HCT116 (cell line): ENCODE measurements at regions not wholly inside any gene's neighbourhood (a gene's known extent, or its start where the extent isn't known, plus 50 kb on each side); places are given as distances from the start of the nearest gene placed in this dataset.

Experiments used
- ATAC-seq: fragments of 200-7000 bp; cut with Tn5 transposase; 2 replicates; pipeline ENCODE4 v1.9.1; 2020; ENCODE audit warnings: mild to moderate bottlenecking, moderate library complexity
- BruUV-seq: library from RNA; stranded (reverse); fragments of 400-500 nt; replicated peaks from 2 replicates; lab custom pipeline; 2021; lab: Mats Ljungman, UMichigan
- CTCF ChIA-PET: fragments of 300-600 bp; sonication (Branson Sonifier 250); formaldehyde crosslinking; loops from one replicate; lab custom pipeline; 2021; ENCODE audit warnings: antibody characterized with exemption; lab: Charles Lee
- POLR2A ChIA-PET: fragments of 300-600, 350-600 bp; sonication (Branson Sonifier 250); formaldehyde crosslinking; loops from one replicate; lab custom pipeline; 2021; ENCODE audit warnings: antibody characterized with exemption; lab: Charles Lee
- RAD21 ChIA-PET, 2 experiments: fragments of 300-600 bp; sonication (Branson Sonifier 250); formaldehyde crosslinking; loops; one replicate each; lab custom pipeline; 2023; ENCODE audit warnings: low total read pairs in 2 of 2; ENCODE audit not compliant: uncharacterized antibody in 2 of 2, unreplicated experiment in 2 of 2, low non-redundant PET in 1 of 2; lab: Charles Lee
- DNase-seq: peaks from one replicate; pipeline ENCODE4 v3.0.0-alpha.2; 2010; ENCODE audit warnings: low read depth, low spot score
- H2AFZ ChIP-seq: fragments of 200-600 bp; shearing (Covaris generic), sonication (generic); 2 replicates; pipeline ENCODE4 v1.6.1; 2017; ENCODE audit warnings: low read depth, mixed run types, mixed read lengths, antibody characterized with exemption, low read length; ENCODE audit not compliant: poor library complexity, severe bottlenecking
- H3K27ac ChIP-seq: 2 replicates; pipeline ENCODE4 v1.5.1; 2012; ENCODE audit warnings: low read depth, low read length
- H3K27me3 ChIP-seq: fragments of 200-600 bp; sonication (generic); 2 replicates; pipeline ENCODE4 v1.6.1; 2016; ENCODE audit warnings: mixed run types, low read length, mixed read lengths; ENCODE audit not compliant: insufficient read depth
- H3K36me3 ChIP-seq, 2 experiments: fragments of 200-500 bp in 1 of 2; fragments of 200-600 bp in 1 of 2; sonication (Bioruptor generic) in 1 of 2; sonication (generic) in 1 of 2; 2 replicates each; pipeline versions ENCODE4 v1.5.1 to v1.6.1; 2014 to 2016; ENCODE audit warnings: low read length in 2 of 2, inconsistent platforms in 1 of 2, mixed read lengths in 1 of 2, mixed run types in 1 of 2; ENCODE audit not compliant: insufficient read depth in 2 of 2, control insufficient read depth in 1 of 2
- H3K4me1 ChIP-seq, 2 experiments: fragments of 200-600 bp in 1 of 2; sonication (generic) in 1 of 2; 2 replicates each; pipeline versions ENCODE4 v1.5.1 to v1.6.1; 2012 to 2017; ENCODE audit warnings: low read length in 2 of 2, inconsistent platforms in 1 of 2, mild to moderate bottlenecking in 1 of 2, mixed read lengths in 1 of 2, mixed run types in 1 of 2, moderate library complexity in 1 of 2; ENCODE audit not compliant: insufficient read depth in 2 of 2, control insufficient read depth in 1 of 2
- H3K4me2 ChIP-seq: fragments of 200-600 bp; sonication (generic); 2 replicates; pipeline ENCODE4 v1.6.1; 2017; ENCODE audit warnings: mixed run types, low read length, mixed read lengths
- H3K4me3 ChIP-seq, 2 experiments: fragments of 200-600 bp in 1 of 2; sonication (generic) in 1 of 2; replicated peaks in 1 of 2; 2 replicates each; pipeline ENCODE4 v1.5.1; 2011 to 2016; ENCODE audit warnings: low read length in 2 of 2, control low read depth in 1 of 2, low read depth in 1 of 2, mild to moderate bottlenecking in 1 of 2, mixed read lengths in 1 of 2, mixed run types in 1 of 2
- H3K79me2 ChIP-seq: fragments of 200-600 bp; sonication (generic); 2 replicates; pipeline ENCODE4 v1.6.1; 2017; ENCODE audit warnings: mild to moderate bottlenecking, mixed run types, low read length, moderate library complexity, mixed read lengths; ENCODE audit not compliant: insufficient read depth
- H3K9ac ChIP-seq: fragments of 200-600 bp; sonication (generic); 2 replicates; pipeline ENCODE4 v1.6.1; 2016; ENCODE audit warnings: low read length, mixed read lengths
- H3K9me2 ChIP-seq: fragments of 200-600 bp; sonication (generic), shearing (Covaris generic); 2 replicates; pipeline ENCODE4 v1.6.1; 2017; ENCODE audit warnings: mixed run types, mild to moderate bottlenecking, moderate library complexity; ENCODE audit not compliant: insufficient read depth
- H3K9me3 ChIP-seq, 2 experiments: fragments of 200-500 bp in 1 of 2; fragments of 200-600 bp in 1 of 2; sonication (Bioruptor generic) in 1 of 2; sonication (generic) in 1 of 2; 2 replicates each; pipeline ENCODE4 v1.6.1; 2014 to 2017; ENCODE audit warnings: low read length in 2 of 2, mixed read lengths in 2 of 2, inconsistent platforms in 1 of 2, low read depth in 1 of 2, mild to moderate bottlenecking in 1 of 2, mixed run types in 1 of 2, moderate library complexity in 1 of 2; ENCODE audit not compliant: control insufficient read depth in 1 of 2, insufficient read depth in 1 of 2
- H4K20me1 ChIP-seq: fragments of 200-600 bp; sonication (generic), shearing (Covaris generic); 2 replicates; pipeline ENCODE4 v1.6.1; 2017; ENCODE audit warnings: mixed run types, mild to moderate bottlenecking, moderate library complexity; ENCODE audit not compliant: insufficient read depth
- CBX3 ChIP-seq: IDR thresholded peaks from 2 replicates; pipeline ENCODE4 v1.6.1; 2012; ENCODE audit warnings: low read depth
- CEBPB ChIP-seq: IDR thresholded peaks from 2 replicates; pipeline ENCODE4 v1.6.1; 2012; ENCODE audit warnings: low read depth
- EGR1 ChIP-seq: IDR thresholded peaks from 2 replicates; pipeline ENCODE4 v1.6.1; 2012; ENCODE audit warnings: low read depth
- EZH2 ChIP-seq: fragments of 200-600 bp; sonication (generic); IDR thresholded peaks from 2 replicates; pipeline ENCODE4 v1.6.1; 2017; ENCODE audit warnings: antibody characterized with exemption, mixed run types
- FOSL1 ChIP-seq: IDR thresholded peaks from 2 replicates; pipeline ENCODE4 v1.6.1; 2012; ENCODE audit warnings: low read depth
- POLR2A ChIP-seq: IDR thresholded peaks from 2 replicates; pipeline ENCODE4 v1.7.0; 2011; ENCODE audit warnings: borderline replicate concordance; ENCODE audit not compliant: insufficient read depth, insufficient read length; ENCODE audit errors: extremely low read depth
- POLR2AphosphoS5 ChIP-seq: IDR thresholded peaks from 2 replicates; pipeline ENCODE4 v1.6.1; 2011; ENCODE audit warnings: mild to moderate bottlenecking, low read depth, low read length, moderate library complexity
- TCF7L2 ChIP-seq: IDR thresholded peaks from 2 replicates; pipeline ENCODE4 v1.7.0; 2011; ENCODE audit warnings: borderline replicate concordance, inconsistent platforms; ENCODE audit not compliant: insufficient read depth, insufficient read length; ENCODE audit errors: extremely low read depth
- intact Hi-C: fragments of 100-400 bp; cut with micrococcal nuclease; formaldehyde crosslinking; loops from 2 replicates; pipeline ENCODE4 v1.10.0; 2022
- TF ChIP-seq, protein P1 (sequence below): IDR thresholded peaks from 2 replicates; pipeline ENCODE4 v1.6.1; 2012
- TF ChIP-seq, protein P2 (sequence below), 3 experiments: fragments of 200-600 bp in 1 of 3; sonication (generic) in 1 of 3; IDR thresholded peaks in 2 of 3; conservative IDR thresholded peaks in 1 of 3; 2 replicates each; pipeline ENCODE4 v1.5.1; 2012 to 2017; ENCODE audit warnings: low read depth in 2 of 3, low read length in 2 of 3, antibody characterized with exemption in 1 of 3, borderline replicate concordance in 1 of 3, control low read depth in 1 of 3, mild to moderate bottlenecking in 1 of 3, mixed read lengths in 1 of 3, mixed run types in 1 of 3, moderate library complexity in 1 of 3; ENCODE audit not compliant: insufficient read depth in 1 of 3
- TF ChIP-seq, protein P3 (sequence below): IDR thresholded peaks from 2 replicates; pipeline ENCODE4 v1.6.1; 2012; ENCODE audit warnings: low read depth
- TF ChIP-seq, protein P4 (sequence below): IDR thresholded peaks from 2 replicates; pipeline ENCODE4 v1.6.1; 2011; ENCODE audit warnings: mild to moderate bottlenecking, low read length, moderate library complexity; ENCODE audit not compliant: insufficient replicate concordance; ENCODE audit errors: extremely low read depth

DNA sequence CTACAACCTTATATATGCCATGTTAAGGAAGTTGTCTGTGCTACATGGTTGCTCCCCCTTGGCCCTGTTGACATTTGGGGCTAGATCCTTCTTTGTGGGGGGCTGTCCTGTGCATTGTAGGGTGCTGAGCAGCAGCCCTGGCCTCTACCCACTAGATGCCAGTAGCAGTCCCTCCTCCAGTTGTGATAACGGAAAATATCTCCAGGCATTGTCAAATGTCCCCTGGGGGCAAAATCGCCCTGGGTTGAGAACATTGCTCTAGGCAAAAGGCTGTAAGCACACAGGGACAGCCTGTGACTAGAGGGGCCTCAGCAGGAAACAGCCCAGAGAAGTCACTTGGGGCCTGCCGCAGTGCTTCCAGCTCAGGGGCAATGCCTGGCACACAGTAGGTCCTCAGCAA lies 1100.3 kb downstream of the BCL11B start:
- intact Hi-C loops: no loop called here
- Histone ChIP-seq H3K36me3 (no peaks in the 10 kb centered on the region), H3K27me3 (no peaks in the 10 kb centered on the region), H3K27ac (no peak overlapping the region), H3K9me3 (no peaks in the 10 kb centered on the region; a peak in 1 of 4 replicates), H2AFZ (no peak overlapping the region), H3K4me2 (no peak overlapping the region), H4K20me1 (no peaks in the 10 kb centered on the region), H3K79me2 (no peaks in the 10 kb centered on the region), H3K9me2 (no peaks in the 10 kb centered on the region), H3K4me3 (no peak overlapping the region), H3K9ac (no peak overlapping the region), H3K4me1 (no peaks in the 10 kb centered on the region)
- ATAC-seq: no peak
- POLR2A ChIA-PET: no interaction called here
- RAD21 ChIA-PET: no interaction called here
- no peak for TF ChIP-seq CBX3
- TF ChIP-seq TCF7L2: no peak
- TF ChIP-seq POLR2AphosphoS5: no peak
- no peak for DNase-seq
- CTCF ChIA-PET: no interaction called here
- no TSS peak for BruUV-seq

DNA sequence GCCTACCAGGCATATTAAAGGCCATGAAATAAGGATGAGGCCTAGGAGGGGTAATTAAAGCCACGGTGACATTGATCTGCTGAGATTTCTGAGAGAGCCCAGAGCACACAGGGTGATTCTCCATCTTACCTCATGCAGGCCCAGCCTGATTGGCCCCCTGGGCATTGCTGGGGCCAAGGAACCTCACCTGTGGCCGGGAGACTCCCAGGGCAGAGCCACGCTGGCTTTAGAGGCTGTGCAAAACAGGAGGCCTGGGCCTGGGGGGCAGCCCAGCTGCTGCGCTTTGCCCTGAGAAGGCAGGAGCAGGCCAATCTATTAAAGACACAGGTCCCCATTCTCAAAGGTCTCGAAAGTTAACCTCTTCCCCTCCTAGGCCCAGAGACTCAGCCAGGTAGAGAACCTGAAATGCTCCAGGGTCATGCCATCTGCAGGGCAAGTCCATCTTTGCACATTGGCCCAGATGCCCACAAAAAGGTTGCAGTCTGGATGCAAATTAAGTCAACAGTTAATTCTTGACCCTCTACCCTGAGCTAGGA lies 1099.7 kb downstream of the BCL11B start:
- ChIA-PET RAD21 (no interaction called here), CTCF (no interaction called here), POLR2A (no interaction called here)
- H3K9me3 ChIP-seq: no peaks in the 10 kb centered on the region; a peak in 1 of 4 replicates
- H3K36me3 ChIP-seq: no peaks in the 10 kb centered on the region
- BruUV-seq: no TSS peak
- intact Hi-C loops: no loop called here
- no peaks in the 10 kb centered on the region for H3K79me2 ChIP-seq
- H3K4me3 ChIP-seq: no peak overlapping the region
- ATAC-seq (no peak), DNase-seq (no peak)
- TF ChIP-seq, protein P1, sequence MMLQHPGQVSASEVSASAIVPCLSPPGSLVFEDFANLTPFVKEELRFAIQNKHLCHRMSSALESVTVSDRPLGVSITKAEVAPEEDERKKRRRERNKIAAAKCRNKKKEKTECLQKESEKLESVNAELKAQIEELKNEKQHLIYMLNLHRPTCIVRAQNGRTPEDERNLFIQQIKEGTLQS: no peak
- TF ChIP-seq, protein P2, sequence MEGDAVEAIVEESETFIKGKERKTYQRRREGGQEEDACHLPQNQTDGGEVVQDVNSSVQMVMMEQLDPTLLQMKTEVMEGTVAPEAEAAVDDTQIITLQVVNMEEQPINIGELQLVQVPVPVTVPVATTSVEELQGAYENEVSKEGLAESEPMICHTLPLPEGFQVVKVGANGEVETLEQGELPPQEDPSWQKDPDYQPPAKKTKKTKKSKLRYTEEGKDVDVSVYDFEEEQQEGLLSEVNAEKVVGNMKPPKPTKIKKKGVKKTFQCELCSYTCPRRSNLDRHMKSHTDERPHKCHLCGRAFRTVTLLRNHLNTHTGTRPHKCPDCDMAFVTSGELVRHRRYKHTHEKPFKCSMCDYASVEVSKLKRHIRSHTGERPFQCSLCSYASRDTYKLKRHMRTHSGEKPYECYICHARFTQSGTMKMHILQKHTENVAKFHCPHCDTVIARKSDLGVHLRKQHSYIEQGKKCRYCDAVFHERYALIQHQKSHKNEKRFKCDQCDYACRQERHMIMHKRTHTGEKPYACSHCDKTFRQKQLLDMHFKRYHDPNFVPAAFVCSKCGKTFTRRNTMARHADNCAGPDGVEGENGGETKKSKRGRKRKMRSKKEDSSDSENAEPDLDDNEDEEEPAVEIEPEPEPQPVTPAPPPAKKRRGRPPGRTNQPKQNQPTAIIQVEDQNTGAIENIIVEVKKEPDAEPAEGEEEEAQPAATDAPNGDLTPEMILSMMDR (IDR thresholded peaks at IDR 0.05 in 2 of 3, conservative IDR thresholded peaks at IDR 0.05 in 1 of 3; ENCODE audit: borderline replicate concordance in 1 of 3, insufficient read depth in 1 of 3, low read depth in 2 of 3, low read length in 2 of 3): no peak
- no peak for TF ChIP-seq EGR1
- TF ChIP-seq, protein P3, sequence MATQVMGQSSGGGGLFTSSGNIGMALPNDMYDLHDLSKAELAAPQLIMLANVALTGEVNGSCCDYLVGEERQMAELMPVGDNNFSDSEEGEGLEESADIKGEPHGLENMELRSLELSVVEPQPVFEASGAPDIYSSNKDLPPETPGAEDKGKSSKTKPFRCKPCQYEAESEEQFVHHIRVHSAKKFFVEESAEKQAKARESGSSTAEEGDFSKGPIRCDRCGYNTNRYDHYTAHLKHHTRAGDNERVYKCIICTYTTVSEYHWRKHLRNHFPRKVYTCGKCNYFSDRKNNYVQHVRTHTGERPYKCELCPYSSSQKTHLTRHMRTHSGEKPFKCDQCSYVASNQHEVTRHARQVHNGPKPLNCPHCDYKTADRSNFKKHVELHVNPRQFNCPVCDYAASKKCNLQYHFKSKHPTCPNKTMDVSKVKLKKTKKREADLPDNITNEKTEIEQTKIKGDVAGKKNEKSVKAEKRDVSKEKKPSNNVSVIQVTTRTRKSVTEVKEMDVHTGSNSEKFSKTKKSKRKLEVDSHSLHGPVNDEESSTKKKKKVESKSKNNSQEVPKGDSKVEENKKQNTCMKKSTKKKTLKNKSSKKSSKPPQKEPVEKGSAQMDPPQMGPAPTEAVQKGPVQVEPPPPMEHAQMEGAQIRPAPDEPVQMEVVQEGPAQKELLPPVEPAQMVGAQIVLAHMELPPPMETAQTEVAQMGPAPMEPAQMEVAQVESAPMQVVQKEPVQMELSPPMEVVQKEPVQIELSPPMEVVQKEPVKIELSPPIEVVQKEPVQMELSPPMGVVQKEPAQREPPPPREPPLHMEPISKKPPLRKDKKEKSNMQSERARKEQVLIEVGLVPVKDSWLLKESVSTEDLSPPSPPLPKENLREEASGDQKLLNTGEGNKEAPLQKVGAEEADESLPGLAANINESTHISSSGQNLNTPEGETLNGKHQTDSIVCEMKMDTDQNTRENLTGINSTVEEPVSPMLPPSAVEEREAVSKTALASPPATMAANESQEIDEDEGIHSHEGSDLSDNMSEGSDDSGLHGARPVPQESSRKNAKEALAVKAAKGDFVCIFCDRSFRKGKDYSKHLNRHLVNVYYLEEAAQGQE: no peak
- TF ChIP-seq EZH2: no peak
- TF ChIP-seq FOSL1: no peak
- no peak for TF ChIP-seq POLR2A
- TF ChIP-seq, protein P4, sequence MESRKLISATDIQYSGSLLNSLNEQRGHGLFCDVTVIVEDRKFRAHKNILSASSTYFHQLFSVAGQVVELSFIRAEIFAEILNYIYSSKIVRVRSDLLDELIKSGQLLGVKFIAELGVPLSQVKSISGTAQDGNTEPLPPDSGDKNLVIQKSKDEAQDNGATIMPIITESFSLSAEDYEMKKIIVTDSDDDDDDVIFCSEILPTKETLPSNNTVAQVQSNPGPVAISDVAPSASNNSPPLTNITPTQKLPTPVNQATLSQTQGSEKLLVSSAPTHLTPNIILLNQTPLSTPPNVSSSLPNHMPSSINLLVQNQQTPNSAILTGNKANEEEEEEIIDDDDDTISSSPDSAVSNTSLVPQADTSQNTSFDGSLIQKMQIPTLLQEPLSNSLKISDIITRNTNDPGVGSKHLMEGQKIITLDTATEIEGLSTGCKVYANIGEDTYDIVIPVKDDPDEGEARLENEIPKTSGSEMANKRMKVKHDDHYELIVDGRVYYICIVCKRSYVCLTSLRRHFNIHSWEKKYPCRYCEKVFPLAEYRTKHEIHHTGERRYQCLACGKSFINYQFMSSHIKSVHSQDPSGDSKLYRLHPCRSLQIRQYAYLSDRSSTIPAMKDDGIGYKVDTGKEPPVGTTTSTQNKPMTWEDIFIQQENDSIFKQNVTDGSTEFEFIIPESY: no peak
- TF ChIP-seq CEBPB: no peak
- no peak for TF ChIP-seq TCF7L2
- H3K4me1 ChIP-seq: no peaks in the 10 kb centered on the region
- H3K27me3 ChIP-seq: no peaks in the 10 kb centered on the region
- no peaks in the 10 kb centered on the region for H4K20me1 ChIP-seq
- H2AFZ ChIP-seq: no peak overlapping the region
- no peak overlapping the region for H3K9ac ChIP-seq
- H3K4me2 ChIP-seq: no peak overlapping the region
- H3K27ac ChIP-seq: no peak overlapping the region
- H3K9me2 ChIP-seq: no peaks in the 10 kb centered on the region
